Activated CD4-positive, alpha-beta T cell treated with anti-CD3 and anti-CD28 coated beads, Interleukin-2, Interleukin-6, amounts not matched to agents 100 ng/mL and 50 ng/mL, durations not matched to agents 16 hours and 8 hours (primary cell): ENCODE measurements at regions not wholly inside any gene's neighbourhood (a gene's known extent, or its start where the extent isn't known, plus 50 kb on each side); places are given as distances from the start of the nearest gene placed in this dataset.

Experiments
- DNase-seq: peaks from one replicate; pipeline ENCODE4 v3.0.0-alpha.2; 2020

DNA sequence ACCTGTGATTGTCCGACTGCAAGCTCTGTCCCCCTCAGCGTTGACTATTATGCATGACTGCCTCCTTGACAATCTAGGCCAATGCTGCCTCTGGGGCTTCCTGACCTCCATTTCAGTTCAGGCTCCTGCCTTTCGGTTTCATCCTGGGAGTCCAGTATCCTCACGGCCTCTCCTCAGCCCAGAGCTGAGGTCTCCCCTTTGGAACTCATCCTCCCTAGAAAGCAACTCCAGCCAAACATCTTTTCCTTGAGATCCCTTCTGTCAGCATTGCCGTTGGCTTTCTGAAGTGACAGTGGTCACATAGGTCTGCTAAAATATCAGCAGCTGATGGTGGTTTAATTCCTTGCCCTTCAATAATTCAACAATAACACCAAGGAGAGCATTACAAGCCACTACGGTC, 519.1 kb upstream of the NBEA start:
- no peak for DNase-seq

DNA sequence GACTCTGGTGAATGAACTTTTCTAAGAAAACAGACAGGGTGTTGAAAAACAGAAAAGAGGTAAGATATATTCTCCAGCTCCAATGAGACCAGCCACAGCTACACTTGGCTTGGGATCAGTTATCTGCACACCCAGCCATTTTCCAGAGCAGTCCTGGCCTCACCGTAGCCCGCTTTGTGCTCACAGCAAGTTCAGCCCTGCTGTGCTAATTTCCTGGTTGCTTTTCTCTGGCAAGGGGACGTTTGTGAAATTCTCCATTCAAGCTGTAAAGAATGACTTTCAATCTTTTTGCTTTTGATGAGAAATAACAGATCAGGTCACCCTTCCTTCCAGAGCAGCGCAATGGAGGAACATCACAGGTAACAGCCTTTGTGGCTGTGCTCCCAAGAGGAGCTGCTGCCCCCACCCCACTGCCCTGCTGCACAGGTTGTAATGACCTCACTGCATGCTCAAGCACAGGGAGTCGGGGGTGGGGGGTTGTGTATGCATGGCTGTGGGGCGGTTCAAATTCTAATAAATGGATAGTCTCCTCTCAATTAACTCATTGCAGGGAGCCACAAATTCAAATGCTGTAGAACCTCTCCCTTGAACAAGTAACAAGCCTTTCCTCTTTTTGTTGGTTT, 516.6 kb upstream of the NBEA start:
- no peak for DNase-seq

DNA sequence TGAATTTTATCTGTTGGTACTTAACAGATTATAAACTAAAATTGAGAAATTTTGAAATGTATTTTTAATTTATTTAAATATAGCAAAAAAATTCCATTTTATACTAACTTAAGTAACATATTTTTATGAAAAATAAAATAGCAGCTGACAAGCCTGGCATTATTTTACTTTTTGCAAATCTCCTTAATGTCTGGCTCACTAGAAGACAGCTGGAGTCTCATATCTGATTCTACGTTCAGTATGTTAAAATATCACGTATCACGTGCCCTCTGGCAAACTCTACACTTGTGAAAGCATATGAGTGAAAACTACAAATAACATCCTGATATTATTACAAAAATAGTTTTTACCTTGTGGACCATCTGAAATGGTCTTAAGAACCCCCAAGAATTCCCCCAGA, 513.2 kb upstream of the NBEA start:
- DNase-seq, result no peak

DNA sequence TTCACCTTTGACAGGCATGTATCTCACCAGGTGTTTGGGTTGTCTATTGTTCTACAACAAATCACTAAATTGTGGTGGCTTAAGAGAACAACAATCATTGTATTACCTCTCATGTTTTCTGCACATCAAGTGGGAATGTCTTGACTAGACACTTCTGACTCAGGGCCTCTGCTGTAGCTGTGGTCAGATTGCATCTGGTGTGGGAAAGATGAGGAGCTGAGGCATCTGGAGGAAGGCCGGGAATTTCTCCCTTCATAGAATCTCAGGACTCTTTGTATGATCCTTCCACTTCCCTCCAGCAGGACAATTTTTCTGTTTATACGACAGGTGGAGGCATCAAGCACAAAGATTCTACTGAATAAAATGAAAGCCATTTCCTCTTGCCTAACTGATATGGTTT, 511.8 kb upstream of the NBEA start:
- DNase-seq, result no peak

DNA sequence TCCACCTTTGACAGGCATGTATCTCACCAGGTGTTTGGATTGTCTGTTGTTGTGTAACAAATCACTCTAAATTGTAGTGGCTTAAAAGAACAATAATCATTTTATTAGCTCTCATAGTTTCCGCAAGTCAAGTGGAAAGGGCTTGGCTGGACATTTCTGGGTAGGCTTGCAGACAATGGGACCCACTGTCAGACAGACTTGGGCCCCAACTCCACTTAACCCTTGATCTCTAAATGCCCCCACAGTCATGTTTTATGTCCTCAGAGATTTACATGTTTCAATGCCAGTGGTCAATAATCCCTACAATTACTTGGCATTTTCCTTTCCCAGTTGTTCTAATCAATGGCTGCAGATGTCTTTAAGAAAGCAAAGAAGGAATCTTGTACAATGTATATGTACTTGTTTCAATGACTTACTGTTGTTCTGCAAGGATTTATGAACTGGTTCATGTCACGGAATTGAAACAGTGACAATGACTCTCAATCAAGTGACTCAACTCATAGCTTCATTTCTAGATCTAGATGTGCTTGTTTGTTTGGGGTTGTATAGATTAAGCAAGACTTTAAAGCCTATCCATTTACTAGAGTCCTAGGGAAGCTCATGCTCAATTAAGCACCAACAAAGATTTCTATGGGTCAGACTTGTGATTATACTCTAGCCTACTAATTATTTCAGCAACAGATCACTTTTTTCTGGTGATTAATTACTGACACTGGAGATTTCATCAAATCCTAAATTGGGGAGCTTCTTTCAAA, 510.1 kb upstream of the NBEA start:
- DNase-seq, result no peak

DNA sequence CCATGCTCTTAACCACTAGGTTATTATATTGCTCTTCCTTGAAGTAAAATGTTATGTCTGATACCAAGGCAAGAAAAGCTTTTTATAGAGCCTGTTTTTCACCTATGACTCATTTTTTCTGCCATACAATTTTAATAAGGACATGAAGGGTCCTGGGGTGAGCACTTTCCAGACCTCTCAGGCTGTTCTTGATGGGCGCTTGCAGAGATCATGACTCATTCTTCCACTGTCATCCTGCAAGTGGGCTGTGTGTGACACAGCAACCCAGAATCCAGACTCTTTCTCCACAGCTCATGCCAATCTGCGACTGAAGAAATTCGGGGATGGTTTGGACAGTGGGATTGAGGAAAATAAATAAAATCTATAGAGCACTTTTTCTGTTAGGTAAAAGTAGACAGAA, 506.7 kb upstream of the NBEA start:
- no peak for DNase-seq

DNA sequence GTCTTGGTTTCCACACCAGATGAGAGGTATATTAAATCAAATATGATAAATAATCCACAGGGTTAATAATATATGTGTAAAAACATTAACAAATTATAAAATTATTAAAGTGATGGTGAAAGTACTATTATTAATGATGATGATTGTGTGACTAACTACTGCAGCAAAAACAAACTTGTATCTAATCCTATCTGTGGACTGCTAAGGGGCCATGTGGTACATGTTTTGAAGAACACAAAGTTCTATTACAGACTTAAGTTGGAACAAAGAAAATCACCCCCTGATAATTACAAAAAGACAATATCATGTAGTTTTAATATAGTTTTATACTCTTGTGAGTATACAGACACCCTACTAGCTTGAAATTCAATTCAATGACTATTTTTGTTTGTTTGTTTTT, 504.2 kb upstream of the NBEA start:
- no peak for DNase-seq

DNA sequence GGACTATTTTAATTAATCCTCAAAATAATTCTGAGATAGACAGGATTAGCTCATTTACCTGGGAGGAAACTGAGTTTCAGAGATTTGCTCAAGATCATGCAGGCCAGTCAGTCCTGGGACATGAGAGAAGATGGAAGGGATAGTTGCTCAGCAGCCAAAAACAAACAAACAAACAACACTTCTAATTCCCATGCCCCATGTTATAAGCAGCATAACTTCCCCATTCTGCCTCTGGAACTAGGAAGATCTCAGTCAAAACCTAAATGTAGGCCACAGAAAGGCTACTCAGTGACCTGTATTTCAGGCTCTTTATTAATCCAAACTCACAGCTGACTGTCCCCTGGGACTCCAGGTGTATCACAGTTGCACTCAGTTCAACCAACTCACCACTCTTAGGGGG, 489.2 kb upstream of the NBEA start:
- no peak for DNase-seq

DNA sequence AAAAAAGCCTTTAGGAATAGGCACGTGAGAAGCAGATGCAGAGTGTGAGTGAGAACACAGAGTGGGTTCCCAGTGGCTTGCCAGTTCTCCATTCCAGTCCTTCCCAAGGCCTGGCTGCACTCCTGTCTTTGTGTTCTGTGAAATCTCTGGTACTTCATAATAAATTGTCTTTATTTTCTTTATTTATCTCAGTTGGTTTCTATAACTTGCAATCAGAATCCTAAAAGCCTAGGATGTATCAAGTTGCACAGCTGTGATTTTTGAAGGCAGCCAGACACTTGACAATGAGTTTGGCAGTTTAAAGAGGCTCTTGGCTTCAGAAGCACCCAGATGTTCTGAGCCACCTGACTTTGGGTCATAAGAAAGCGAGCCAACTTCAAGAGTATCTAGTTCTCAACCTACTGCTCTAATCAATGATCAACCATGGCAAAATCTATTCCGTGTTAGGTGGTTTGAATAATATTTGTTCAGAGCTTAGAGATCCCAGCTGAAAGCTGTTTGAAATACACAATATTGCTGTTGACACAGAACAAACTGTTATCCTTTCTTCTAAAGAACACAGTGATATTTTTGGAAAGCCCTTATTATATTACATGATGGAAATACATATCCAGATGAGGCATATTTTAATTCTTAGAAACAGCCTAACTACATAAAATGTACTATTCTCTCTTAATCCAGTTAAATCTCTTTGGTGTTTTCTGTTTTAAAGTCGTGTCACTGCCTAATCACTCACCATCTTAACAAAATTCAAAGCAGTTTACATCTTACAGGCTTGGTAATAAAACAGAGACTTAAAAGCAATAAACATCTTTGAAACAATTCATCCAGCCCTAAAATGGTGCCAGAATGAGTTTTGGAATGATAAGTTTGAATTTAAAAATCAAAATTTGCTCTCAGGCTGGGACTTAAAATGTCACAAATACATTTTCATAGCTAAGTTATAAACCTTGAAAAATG, 483.0 kb upstream of the NBEA start:
- no peak for DNase-seq

DNA sequence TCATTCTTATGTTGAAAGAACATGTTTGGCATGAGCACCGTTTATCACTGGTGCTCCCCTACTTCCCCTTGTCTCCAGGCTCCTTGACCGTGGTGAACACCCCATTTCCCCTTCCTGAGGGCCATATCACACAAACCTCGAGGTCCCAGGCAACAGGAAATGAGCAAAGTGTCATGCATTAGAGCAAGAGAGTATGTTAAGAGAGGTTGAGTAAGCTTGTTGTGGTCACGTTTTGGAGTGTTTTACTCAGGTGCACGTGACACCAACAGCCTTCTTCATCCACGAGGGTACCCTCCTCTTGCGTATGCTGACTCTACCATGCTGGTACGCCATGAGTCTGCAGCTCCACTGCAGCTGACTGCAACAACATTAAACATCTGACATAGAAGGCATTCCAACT, 482.2 kb upstream of the NBEA start:
- no peak for DNase-seq

DNA sequence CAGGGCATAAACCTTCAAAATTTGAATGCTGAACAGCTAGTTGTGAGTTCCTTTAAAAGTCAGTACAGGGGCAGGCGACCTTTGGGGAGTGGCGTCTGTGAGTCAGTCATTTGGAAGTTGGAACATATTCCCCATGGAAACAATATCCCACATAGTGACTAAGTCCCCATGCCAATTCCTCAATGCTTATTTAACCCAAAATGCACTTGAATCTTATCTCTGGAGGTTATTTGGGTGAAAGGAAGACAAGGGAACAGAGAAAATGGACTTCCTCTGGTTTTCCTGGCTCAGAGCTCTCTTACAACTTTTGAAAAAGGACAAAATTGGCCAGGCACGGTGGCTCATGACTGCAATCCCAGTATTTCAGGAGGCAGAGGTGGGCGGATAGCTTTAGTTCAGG, 479.2 kb upstream of the NBEA start:
- DNase-seq, result no peak

DNA sequence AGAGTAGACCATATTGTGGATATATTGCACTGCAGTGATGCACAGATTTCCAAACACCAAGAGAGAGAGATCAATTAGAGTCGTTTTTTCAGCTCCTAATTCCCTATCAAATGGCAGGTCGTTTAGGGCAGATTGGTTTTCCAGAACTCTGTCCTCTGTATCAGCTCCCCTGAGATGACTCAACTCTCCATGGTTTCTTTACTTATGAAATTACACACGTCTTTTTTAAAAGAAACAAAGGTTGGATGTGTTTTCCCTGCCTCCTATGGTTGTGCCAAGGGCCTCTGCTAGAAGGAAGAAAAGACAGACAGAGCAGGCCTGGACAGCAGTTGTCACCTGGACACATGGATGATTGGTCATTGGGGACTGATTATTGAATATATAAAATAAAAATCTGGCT, 478.1 kb upstream of the NBEA start:
- DNase-seq, result no peak

DNA sequence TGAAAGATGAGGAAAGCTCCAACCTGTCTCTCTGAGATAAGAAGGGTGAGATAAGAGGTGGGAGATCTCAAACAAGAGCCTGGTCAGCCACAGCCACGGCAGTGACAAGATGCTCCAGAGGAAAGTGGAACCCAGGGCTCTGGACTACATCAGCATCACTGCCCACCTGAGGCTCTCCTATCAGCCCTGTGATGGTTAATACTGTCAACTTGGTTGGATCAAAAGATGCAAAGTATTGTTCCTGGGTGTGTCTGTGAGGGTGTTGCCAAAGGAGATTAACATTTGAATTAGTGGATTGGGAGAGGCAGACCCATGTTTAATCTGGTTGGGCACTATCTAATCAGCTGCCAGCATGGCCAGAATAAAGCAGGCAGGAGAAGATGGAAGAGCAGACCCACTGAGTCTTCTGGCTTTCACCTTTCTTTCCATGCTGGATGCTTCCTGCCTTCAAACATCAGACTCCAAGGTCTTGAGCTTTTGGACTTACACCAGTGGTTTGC, 476.6 kb upstream of the NBEA start:
- no peak for DNase-seq

DNA sequence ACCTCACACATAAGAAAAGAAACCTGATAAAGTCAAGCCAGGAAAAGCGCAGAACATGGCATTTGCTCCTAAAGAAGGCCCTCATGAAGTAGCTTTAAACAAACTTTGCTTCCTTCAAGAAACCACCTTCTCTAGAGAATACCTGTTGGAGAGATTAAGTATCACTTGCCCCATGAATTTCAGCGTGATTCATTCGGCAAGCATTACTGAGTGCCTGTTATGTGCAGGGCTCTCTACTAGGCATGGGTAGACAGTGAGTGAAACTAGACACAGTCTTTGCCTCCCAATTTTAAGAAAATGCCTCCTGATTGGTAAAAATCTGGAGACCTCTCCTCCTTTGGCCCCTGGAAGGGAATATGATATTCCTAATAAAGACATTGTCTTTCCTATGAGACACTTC, 475.8 kb upstream of the NBEA start:
- no peak for DNase-seq

DNA sequence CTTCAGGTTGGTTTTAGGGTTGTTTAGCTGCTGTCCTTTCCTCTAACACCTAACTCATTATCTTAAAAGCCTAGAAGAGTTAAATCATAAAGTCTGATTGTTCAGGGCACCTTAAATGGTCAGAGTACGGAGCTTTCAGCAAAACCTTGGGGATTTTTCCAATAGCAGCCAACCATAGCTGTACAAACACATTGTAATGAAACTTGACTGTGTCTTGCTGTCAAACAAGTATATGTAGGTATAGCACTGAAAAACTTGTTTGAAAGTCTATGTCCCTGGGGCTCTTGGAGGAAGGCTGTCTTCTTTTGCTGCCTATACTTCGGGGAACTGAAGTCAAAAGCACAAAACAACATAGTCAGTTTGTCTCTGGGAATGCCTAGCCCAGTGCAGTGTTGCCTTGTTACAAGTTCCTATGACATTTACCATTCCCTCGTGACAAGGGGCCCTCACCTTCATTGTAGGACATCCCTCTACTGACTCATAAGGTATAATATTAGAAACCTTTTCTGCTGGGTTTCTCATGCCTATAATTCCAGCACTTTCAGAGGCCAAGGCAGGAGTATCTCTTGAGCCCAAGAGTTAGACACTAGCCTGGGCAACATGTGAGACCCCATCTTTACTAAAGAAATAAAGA, 474.5 kb upstream of the NBEA start:
- DNase-seq, result no peak

DNA sequence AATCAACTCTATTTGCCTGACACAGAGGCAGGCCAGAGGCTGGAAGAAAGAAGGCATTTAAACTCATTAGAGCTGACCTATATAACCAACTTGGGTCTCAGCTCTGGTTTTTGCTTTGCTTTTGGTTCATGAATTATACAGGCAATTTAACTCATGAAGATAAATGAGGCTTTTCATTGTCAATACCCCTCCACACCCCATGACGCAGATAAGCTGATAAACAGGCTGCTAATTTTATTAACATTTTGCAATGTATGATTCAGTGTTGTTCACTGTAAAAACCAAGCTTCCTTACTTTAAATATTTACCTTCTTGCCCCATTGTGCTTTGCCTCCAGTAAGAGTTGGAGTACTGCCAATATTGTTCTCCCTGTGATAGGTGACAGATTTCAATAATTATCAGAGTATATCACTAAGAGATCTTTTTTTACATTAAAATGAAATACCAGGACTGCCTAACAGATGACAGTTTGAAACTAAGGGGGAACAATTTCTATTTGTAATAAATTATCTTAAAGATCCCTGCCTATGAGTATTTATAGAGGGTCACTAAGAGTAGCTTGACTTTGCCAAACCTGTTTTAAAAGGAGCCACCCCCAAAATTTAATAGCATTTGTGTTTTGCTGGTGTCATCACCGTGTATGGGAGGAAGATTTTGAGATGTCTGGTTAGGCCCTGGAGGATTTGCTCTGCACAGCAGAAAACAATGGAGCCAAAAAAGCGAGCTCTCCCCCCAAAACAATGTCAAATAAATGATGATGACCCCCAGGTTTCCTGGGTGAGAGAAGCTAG, 472.7 kb upstream of the NBEA start:
- DNase-seq, result no peak

DNA sequence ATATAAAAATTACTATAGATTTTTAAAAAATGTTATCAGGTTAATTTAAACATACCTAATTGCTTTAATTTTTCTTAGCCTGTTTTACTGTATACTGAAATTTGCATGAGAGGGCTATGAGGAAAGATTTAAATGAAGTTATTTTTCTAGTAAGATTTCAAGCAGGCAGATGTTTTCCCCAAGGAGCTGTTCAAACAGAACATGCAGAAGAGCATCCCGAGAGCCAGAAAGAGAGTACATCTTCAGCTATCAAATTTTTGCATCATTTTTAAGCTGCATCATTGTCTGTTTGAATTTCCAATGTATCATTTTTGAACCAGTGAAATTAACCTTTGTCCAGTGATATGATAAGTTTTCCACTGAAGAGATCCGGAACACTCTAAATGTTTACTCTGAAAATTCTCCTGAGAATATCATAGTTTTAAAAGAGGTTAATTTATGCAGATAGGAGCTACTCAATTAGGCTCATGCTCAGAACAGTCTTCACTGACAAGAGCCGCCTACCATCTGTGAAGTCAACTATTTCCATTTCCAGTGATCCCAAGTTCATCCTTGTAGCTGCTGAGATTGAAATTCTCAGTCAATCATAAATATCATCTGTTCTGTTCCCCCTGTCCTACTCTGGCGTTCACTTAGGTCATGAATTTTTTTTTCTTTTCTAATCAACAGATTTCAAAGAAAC, 467.7 kb upstream of the NBEA start:
- no peak for DNase-seq

DNA sequence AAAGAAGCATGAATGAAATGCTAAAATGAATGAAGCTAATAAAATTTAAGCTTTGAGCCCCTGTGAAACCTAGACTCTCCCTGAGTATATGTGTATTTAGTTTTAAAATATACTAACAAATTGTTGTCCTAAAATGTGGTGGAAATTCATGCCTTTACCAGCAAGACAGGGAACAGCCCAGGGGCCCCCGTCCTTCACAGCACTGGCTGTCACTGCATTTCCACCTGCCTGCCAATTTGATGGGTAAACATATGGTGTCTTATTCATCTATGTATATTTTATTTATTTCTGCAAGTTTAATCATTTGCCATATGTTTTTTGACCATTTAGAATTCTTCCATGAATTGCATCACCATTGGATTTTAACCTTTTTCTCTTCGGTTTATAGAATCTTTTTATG, 463.7 kb upstream of the NBEA start:
- DNase-seq, result no peak

DNA sequence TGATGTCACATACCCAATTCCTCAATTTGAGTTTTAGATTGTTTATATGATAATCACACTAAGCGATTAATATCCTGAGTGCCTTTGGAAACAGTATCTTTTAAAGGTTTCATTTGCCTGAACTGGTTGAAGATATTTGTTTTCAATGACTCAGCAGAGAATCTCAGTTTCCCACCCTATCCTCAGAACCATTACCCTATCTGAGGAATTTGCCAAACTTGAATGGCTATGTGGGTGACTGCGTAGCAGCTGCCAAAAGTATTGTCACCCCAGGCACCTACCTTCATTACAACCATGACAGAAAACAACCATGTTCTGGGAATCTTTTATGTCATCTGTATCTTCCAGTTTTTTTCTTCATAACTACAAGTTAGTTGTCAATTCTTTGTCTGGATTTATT, 440.1 kb upstream of the NBEA start:
- DNase-seq, result no peak

DNA sequence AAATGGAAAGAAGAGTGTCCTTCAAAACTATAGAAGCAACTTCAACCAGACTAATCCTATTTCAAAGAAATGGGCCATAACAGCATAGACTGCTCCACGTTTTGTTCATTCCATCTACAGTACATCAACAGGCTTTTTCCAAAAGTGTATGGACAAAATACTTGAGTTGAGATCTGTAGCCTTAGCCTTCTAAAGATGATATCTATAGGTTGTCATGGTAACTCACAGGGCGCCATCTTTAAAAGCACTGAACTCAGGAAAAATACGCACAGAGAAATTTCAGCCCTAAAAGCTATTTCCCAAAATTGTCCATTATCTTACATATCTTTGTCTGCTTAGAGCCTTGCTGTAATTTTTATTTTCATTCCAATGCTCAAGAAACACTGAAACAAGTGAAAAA, 439.4 kb upstream of the NBEA start:
- no peak for DNase-seq

DNA sequence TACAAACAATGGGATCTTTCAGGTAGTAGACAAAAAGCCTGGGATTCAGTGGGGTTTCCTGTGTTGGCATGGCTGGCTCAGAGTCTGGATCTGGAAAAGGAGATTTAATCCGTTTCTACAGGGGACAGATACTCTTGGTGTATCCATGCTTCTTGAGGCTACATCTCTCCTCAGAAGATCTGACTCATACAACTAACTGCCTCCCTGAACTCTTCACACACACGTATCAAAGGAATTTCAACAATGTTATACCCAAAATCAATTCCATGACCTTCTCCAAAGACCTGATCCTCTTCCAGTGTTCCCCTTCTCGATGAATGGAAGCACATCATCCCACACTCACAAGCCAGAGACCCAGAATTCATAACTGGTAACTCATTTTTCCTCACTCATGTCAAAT, 435.3 kb upstream of the NBEA start:
- no peak for DNase-seq

DNA sequence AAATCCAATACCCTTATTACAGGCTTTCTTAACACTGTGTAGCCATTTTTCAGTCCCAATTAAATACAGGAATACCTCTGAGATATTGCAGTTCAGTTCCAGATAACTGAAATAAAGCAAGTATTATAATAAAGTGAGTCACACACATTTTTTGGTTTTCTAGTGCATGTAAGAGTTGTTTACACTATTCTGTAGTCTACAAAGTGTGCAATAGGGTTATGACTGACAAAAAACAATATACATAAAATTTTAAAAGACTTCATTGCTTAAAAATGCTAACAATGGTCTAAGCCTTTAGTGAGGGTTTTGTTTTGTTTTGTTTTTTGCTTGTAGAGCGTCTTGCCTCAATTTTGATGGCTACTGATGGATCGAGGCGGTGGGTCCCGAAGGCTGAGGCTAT, 434.4 kb upstream of the NBEA start:
- no peak for DNase-seq
